ENCODE measurements at regions not wholly inside any gene's neighbourhood (a gene's known extent, or its start where the extent isn't known, plus 50 kb on each side); places are given as distances from the start of the nearest gene placed in this dataset.

- Histone ChIP-seq H3K9ac (ENCODE audit: low read length) (no peak overlapping the region), H3K4me1 (ENCODE audit: control insufficient read depth, insufficient read depth, low read length) (no peaks in the 10 kb centered on the region), H3K27me3 (ENCODE audit: control insufficient read depth, insufficient read depth, low read length) (no peaks in the 10 kb centered on the region), H3K4me3 (ENCODE audit: low read depth, low read length) (no peak overlapping the region), H3K27ac (ENCODE audit: low read depth, low read length) (no peak overlapping the region), H3K9me3 (ENCODE audit: control insufficient read depth, insufficient read depth, low read depth, low read length) (no peaks in the 10 kb centered on the region), H3K36me3 (ENCODE audit: control insufficient read depth, insufficient read depth, low read length) (no peaks in the 10 kb centered on the region)
Measured at GRCh38 chr10:128871671-128872231, 595.3 kb upstream of the MGMT start.

GRCh38 chr10:128873411-128874054 is 593.5 kb upstream of the MGMT start:
- H3K9me3 ChIP-seq (ENCODE audit: control insufficient read depth, insufficient read depth, low read depth, low read length) = no peaks in the 10 kb centered on the region
- H3K9ac ChIP-seq (ENCODE audit: low read length) = no peak overlapping the region
- H3K27ac ChIP-seq (ENCODE audit: low read depth, low read length) = no peak overlapping the region

GRCh38 chr10:128874331-128874730 is 592.7 kb upstream of the MGMT start:
- no peaks in the 10 kb centered on the region for H3K9me3 ChIP-seq (ENCODE audit: control insufficient read depth, insufficient read depth, low read depth, low read length)
- no peak overlapping the region for H3K4me3 ChIP-seq (ENCODE audit: low read depth, low read length)
- no peaks in the 10 kb centered on the region for H3K36me3 ChIP-seq (ENCODE audit: control insufficient read depth, insufficient read depth, low read length)
- H3K4me1 ChIP-seq (ENCODE audit: control insufficient read depth, insufficient read depth, low read length) = no peaks in the 10 kb centered on the region
- no peaks in the 10 kb centered on the region for H3K27me3 ChIP-seq (ENCODE audit: control insufficient read depth, insufficient read depth, low read length)
- H3K27ac ChIP-seq (ENCODE audit: low read depth, low read length) = no peak overlapping the region
- no peak overlapping the region for H3K9ac ChIP-seq (ENCODE audit: low read length)

More at GRCh38 chr10:128873411-128874054, 593.5 kb upstream of the MGMT start:
- Histone ChIP-seq H3K4me3 (ENCODE audit: low read depth, low read length) (no peak overlapping the region), H3K36me3 (ENCODE audit: control insufficient read depth, insufficient read depth, low read length) (no peaks in the 10 kb centered on the region), H3K27me3 (ENCODE audit: control insufficient read depth, insufficient read depth, low read length) (no peaks in the 10 kb centered on the region), H3K4me1 (ENCODE audit: control insufficient read depth, insufficient read depth, low read length) (no peaks in the 10 kb centered on the region)

- Histone ChIP-seq H3K4me3 (ENCODE audit: low read depth, low read length) (no peak overlapping the region), H3K36me3 (ENCODE audit: control insufficient read depth, insufficient read depth, low read length) (no peaks in the 10 kb centered on the region), H3K9me3 (ENCODE audit: control insufficient read depth, insufficient read depth, low read depth, low read length) (no peaks in the 10 kb centered on the region), H3K27me3 (ENCODE audit: control insufficient read depth, insufficient read depth, low read length) (no peaks in the 10 kb centered on the region), H3K9ac (ENCODE audit: low read length) (no peak overlapping the region), H3K4me1 (ENCODE audit: control insufficient read depth, insufficient read depth, low read length) (no peaks in the 10 kb centered on the region), H3K27ac (ENCODE audit: low read depth, low read length) (no peak overlapping the region)
Measured at GRCh38 chr10:128875030-128875744, 591.9 kb upstream of the MGMT start.

GRCh38 chr10:128875956-128876736 is 590.9 kb upstream of the MGMT start:
- H3K4me1 ChIP-seq (ENCODE audit: control insufficient read depth, insufficient read depth, low read length) = no peaks in the 10 kb centered on the region
- no peak overlapping the region for H3K9ac ChIP-seq (ENCODE audit: low read length)
- no peaks in the 10 kb centered on the region for H3K36me3 ChIP-seq (ENCODE audit: control insufficient read depth, insufficient read depth, low read length)
- no peak overlapping the region for H3K27ac ChIP-seq (ENCODE audit: low read depth, low read length)
- H3K9me3 ChIP-seq (ENCODE audit: control insufficient read depth, insufficient read depth, low read depth, low read length) = no peaks in the 10 kb centered on the region
- H3K27me3 ChIP-seq (ENCODE audit: control insufficient read depth, insufficient read depth, low read length) = no peaks in the 10 kb centered on the region
- H3K4me3 ChIP-seq (ENCODE audit: low read depth, low read length) = no peak overlapping the region

- H3K9me3 ChIP-seq (ENCODE audit: control insufficient read depth, insufficient read depth, low read depth, low read length) = no peaks in the 10 kb centered on the region
- H3K9ac ChIP-seq (ENCODE audit: low read length) = no peak overlapping the region
- no peaks in the 10 kb centered on the region for H3K27me3 ChIP-seq (ENCODE audit: control insufficient read depth, insufficient read depth, low read length)
- H3K27ac ChIP-seq (ENCODE audit: low read depth, low read length) = no peak overlapping the region
- H3K4me3 ChIP-seq (ENCODE audit: low read depth, low read length) = no peak overlapping the region
- H3K4me1 ChIP-seq (ENCODE audit: control insufficient read depth, insufficient read depth, low read length) = no peaks in the 10 kb centered on the region
- no peaks in the 10 kb centered on the region for H3K36me3 ChIP-seq (ENCODE audit: control insufficient read depth, insufficient read depth, low read length)
Measured at GRCh38 chr10:128877141-128877540, 589.9 kb upstream of the MGMT start.

GRCh38 chr10:128877936-128878335 is 589.1 kb upstream of the MGMT start:
- H3K27me3 ChIP-seq (ENCODE audit: control insufficient read depth, insufficient read depth, low read length) = no peaks in the 10 kb centered on the region
- no peaks in the 10 kb centered on the region for H3K9me3 ChIP-seq (ENCODE audit: control insufficient read depth, insufficient read depth, low read depth, low read length)
- no peak overlapping the region for H3K9ac ChIP-seq (ENCODE audit: low read length)
- H3K4me1 ChIP-seq (ENCODE audit: control insufficient read depth, insufficient read depth, low read length) = no peaks in the 10 kb centered on the region
- H3K4me3 ChIP-seq (ENCODE audit: low read depth, low read length) = no peak overlapping the region
- no peaks in the 10 kb centered on the region for H3K36me3 ChIP-seq (ENCODE audit: control insufficient read depth, insufficient read depth, low read length)
- H3K27ac ChIP-seq (ENCODE audit: low read depth, low read length) = no peak overlapping the region

- no peaks in the 10 kb centered on the region for H3K4me1 ChIP-seq (ENCODE audit: control insufficient read depth, insufficient read depth, low read length)
- H3K9me3 ChIP-seq (ENCODE audit: control insufficient read depth, insufficient read depth, low read depth, low read length) = no peaks in the 10 kb centered on the region
- H3K9ac ChIP-seq (ENCODE audit: low read length) = no peak overlapping the region
- H3K27ac ChIP-seq (ENCODE audit: low read depth, low read length) = no peak overlapping the region
- no peaks in the 10 kb centered on the region for H3K36me3 ChIP-seq (ENCODE audit: control insufficient read depth, insufficient read depth, low read length)
- no peak overlapping the region for H3K4me3 ChIP-seq (ENCODE audit: low read depth, low read length)
- H3K27me3 ChIP-seq (ENCODE audit: control insufficient read depth, insufficient read depth, low read length) = no peaks in the 10 kb centered on the region
Measured at GRCh38 chr10:128879030-128879429, 588.0 kb upstream of the MGMT start.

- Histone ChIP-seq H3K9me3 (ENCODE audit: control insufficient read depth, insufficient read depth, low read depth, low read length) (no peaks in the 10 kb centered on the region), H3K4me1 (ENCODE audit: control insufficient read depth, insufficient read depth, low read length) (no peaks in the 10 kb centered on the region), H3K27me3 (ENCODE audit: control insufficient read depth, insufficient read depth, low read length) (no peaks in the 10 kb centered on the region), H3K9ac (ENCODE audit: low read length) (no peak overlapping the region), H3K36me3 (ENCODE audit: control insufficient read depth, insufficient read depth, low read length) (no peaks in the 10 kb centered on the region), H3K27ac (ENCODE audit: low read depth, low read length) (no peak overlapping the region), H3K4me3 (ENCODE audit: low read depth, low read length) (no peak overlapping the region)
Measured at GRCh38 chr10:128879441-128880140, 587.5 kb upstream of the MGMT start.

GRCh38 chr10:128880159-128880725 is 586.8 kb upstream of the MGMT start:
- H3K4me1 ChIP-seq (ENCODE audit: control insufficient read depth, insufficient read depth, low read length) = no peaks in the 10 kb centered on the region
- no peaks in the 10 kb centered on the region for H3K27me3 ChIP-seq (ENCODE audit: control insufficient read depth, insufficient read depth, low read length)
- no peak overlapping the region for H3K27ac ChIP-seq (ENCODE audit: low read depth, low read length)
- no peaks in the 10 kb centered on the region for H3K36me3 ChIP-seq (ENCODE audit: control insufficient read depth, insufficient read depth, low read length)
- H3K9me3 ChIP-seq (ENCODE audit: control insufficient read depth, insufficient read depth, low read depth, low read length) = peaks cover 4% of the 10 kb centered on the region; the same call in 1 of the 2 replicates
- no peak overlapping the region for H3K9ac ChIP-seq (ENCODE audit: low read length)
- no peak overlapping the region for H3K4me3 ChIP-seq (ENCODE audit: low read depth, low read length)

All from HUES6 (cell line).